A549 (cell line): ENCODE measurements at regions not wholly inside any gene's neighbourhood (a gene's known extent, or its start where the extent isn't known, plus 50 kb on each side); places are given as distances from the start of the nearest gene placed in this dataset.

Experiments
- ATAC-seq, 2 experiments: fragments of 200-7000 bp in 1 of 2; fragments of >200 bp in 1 of 2; cut with Nextera tagmentation in 1 of 2; cut with Tn5 transposase in 1 of 2; 3 replicates each; pipeline versions ENCODE4 v1.8.0 to v1.9.1; 2018 to 2020; ENCODE audit warnings: mild to moderate bottlenecking in 1 of 2, moderate library complexity in 1 of 2
- CTCF ChIA-PET: fragments of 300-600 bp; sonication (Branson Sonifier 250); formaldehyde crosslinking; extraction: SDS; loops from one replicate; lab custom pipeline; 2021; ENCODE audit warnings: antibody characterized with exemption, inconsistent platforms; lab: Yijun Ruan, JAX
- POLR2A ChIA-PET: fragments of 350-600 bp; formaldehyde crosslinking; extraction: SDS; loops from one replicate; lab custom pipeline; 2021; ENCODE audit warnings: antibody characterized with exemption, inconsistent platforms; lab: Yijun Ruan, JAX
- DNase-seq, 2 experiments: peaks; one replicate each; pipeline versions ENCODE4 v3.0.0 to v3.0.0-alpha.2; 2011 to 2016; ENCODE audit warnings: low read depth in 1 of 2, low spot score in 1 of 2
- FAIRE-seq: peaks from 2 replicates; lab custom pipeline; 2011; peaks lifted over from hg19 to GRCh38; lab: Jason Lieb, UNC
- H3K27ac ChIP-seq, 2 experiments: fragments of >200 bp; sonication (Bioruptor Twin); formaldehyde crosslinking; 3 replicates each; pipeline ENCODE4 v1.5.1; 2016 to 2017
- H3K4me1 ChIP-seq: fragments of >200 bp; sonication (Bioruptor Twin); formaldehyde crosslinking; 3 replicates; pipeline ENCODE4 v1.6.1; 2016
- H3K4me2 ChIP-seq: fragments of >200 bp; sonication (Bioruptor Twin); formaldehyde crosslinking; 3 replicates; pipeline ENCODE4 v1.6.1; 2016
- H3K4me3 ChIP-seq: fragments of >200 bp; sonication (Bioruptor Twin); formaldehyde crosslinking; 3 replicates; pipeline ENCODE4 v1.5.1; 2016
- H3K9me3 ChIP-seq: fragments of >200 bp; sonication (Bioruptor Twin); formaldehyde crosslinking; 3 replicates; pipeline ENCODE4 v1.6.1; 2016
- ATOH8 ChIP-seq: fragments of 250-450 bp; sonication (Bioruptor Pico); IDR thresholded peaks from 2 replicates; pipeline ENCODE4 v1.5.0; 2020; ENCODE audit warnings: low read depth, mild to moderate bottlenecking, moderate library complexity
- CBX2 ChIP-seq: fragments of 200-600 bp; sonication (generic); IDR thresholded peaks from 2 replicates; pipeline ENCODE4 v1.6.1; 2016; ENCODE audit warnings: low read depth, mild to moderate bottlenecking, borderline replicate concordance
- CTCF ChIP-seq: fragments of >200 bp; sonication (Bioruptor Twin); formaldehyde crosslinking; IDR thresholded peaks from 3 replicates; pipeline ENCODE4 v1.5.1; 2016
- EHF ChIP-seq: fragments of 250-450 bp; sonication (Bioruptor Pico); IDR thresholded peaks from 2 replicates; pipeline ENCODE4 v1.5.0; 2020; ENCODE audit warnings: mild to moderate bottlenecking
- EP300 ChIP-seq, 2 experiments: fragments of >200 bp; sonication (Bioruptor Twin); formaldehyde crosslinking; IDR thresholded peaks; 2 replicates in 1 of 2; 3 replicates in 1 of 2; pipeline ENCODE4 v1.6.1; 2016 to 2017
- FOXS1 ChIP-seq: fragments of 250-450 bp; sonication (Bioruptor Pico); IDR thresholded peaks from 2 replicates; pipeline ENCODE4 v1.5.0; 2020; ENCODE audit warnings: mild to moderate bottlenecking, moderate library complexity
- MAZ ChIP-seq: fragments of 150-350 bp; IDR thresholded peaks from 2 replicates; pipeline ENCODE4 v1.6.1; 2014; ENCODE audit warnings: antibody characterized with exemption, low read depth, low read length, borderline replicate concordance
- PHF8 ChIP-seq: fragments of 200-600 bp; sonication (generic); IDR thresholded peaks from 2 replicates; pipeline ENCODE4 v1.6.1; 2016; ENCODE audit warnings: low read depth, mild to moderate bottlenecking, antibody characterized with exemption, moderate library complexity, borderline replicate concordance
- POLR2A ChIP-seq: IDR thresholded peaks from 2 replicates; pipeline ENCODE4 v1.6.1; 2012; ENCODE audit warnings: mild to moderate bottlenecking, low read length
- POLR2AphosphoS2 ChIP-seq: conservative IDR thresholded peaks from 2 replicates; pipeline ENCODE4 v1.6.1; 2012; ENCODE audit warnings: low read length, improper control_type of control experiment, inconsistent platforms
- RAD21 ChIP-seq, 2 experiments: fragments of >200 bp in 1 of 2; sonication (Bioruptor Twin) in 1 of 2; formaldehyde crosslinking in 1 of 2; IDR thresholded peaks in 1 of 2; conservative IDR thresholded peaks in 1 of 2; 2 replicates in 1 of 2; 3 replicates in 1 of 2; pipeline ENCODE4 v1.6.1; 2012 to 2018; ENCODE audit warnings: inconsistent platforms in 1 of 2
- RARB ChIP-seq: fragments of 250-450 bp; sonication (Bioruptor Pico); IDR thresholded peaks from 2 replicates; pipeline ENCODE4 v1.8.0; 2021; ENCODE audit warnings: mild to moderate bottlenecking, moderate library complexity
- RCOR1 ChIP-seq: fragments of 150-350 bp; IDR thresholded peaks from 2 replicates; pipeline ENCODE4 v1.6.1; 2014; ENCODE audit warnings: antibody characterized with exemption, low read length, low read depth
- RNF2 ChIP-seq: fragments of 200-600 bp; sonication (generic); IDR thresholded peaks from 2 replicates; pipeline ENCODE4 v1.6.1; 2016; ENCODE audit warnings: low read depth, mild to moderate bottlenecking, antibody characterized with exemption, moderate library complexity, borderline replicate concordance
- SMC3 ChIP-seq: fragments of >200 bp; sonication (Bioruptor Twin); formaldehyde crosslinking; IDR thresholded peaks from 3 replicates; pipeline ENCODE4 v1.6.1; 2018; ENCODE audit warnings: inconsistent platforms
- TP53 ChIP-seq: fragments of 250-450 bp; sonication (Bioruptor Pico); IDR thresholded peaks from 2 replicates; pipeline ENCODE4 v1.5.0; 2021; ENCODE audit warnings: mild to moderate bottlenecking, moderate library complexity
- ZC3H11A ChIP-seq: fragments of 450-650 bp; IDR thresholded peaks from 2 replicates; pipeline ENCODE4 v1.6.1; 2014; ENCODE audit warnings: antibody characterized with exemption, mild to moderate bottlenecking
- ZNF302 ChIP-seq: fragments of 250-450 bp; sonication (Bioruptor Pico); IDR thresholded peaks from 2 replicates; pipeline ENCODE4 v1.9.0; 2021; ENCODE audit warnings: inconsistent platforms, mild to moderate bottlenecking, moderate library complexity
- ZSCAN20 ChIP-seq: fragments of 250-450 bp; sonication (Bioruptor Pico); IDR thresholded peaks from 2 replicates; pipeline ENCODE4 v1.8.0; 2022; ENCODE audit warnings: mild to moderate bottlenecking, moderate library complexity
- WGBS: methylation state at CpG from one replicate; pipeline ENCODE4 v1.1.6; 2017; ENCODE audit errors: missing lambda C conversion rate; 5-methylcytosine and 5-hydroxymethylcytosine counted together
- TF ChIP-seq, protein P1 (sequence below): fragments of 150-350 bp; IDR thresholded peaks from 2 replicates; pipeline ENCODE4 v1.6.1; 2014; ENCODE audit warnings: low read depth, mild to moderate bottlenecking, low read length
- TF ChIP-seq, protein P2 (sequence below): fragments of 450-650 bp; IDR thresholded peaks from 2 replicates; pipeline ENCODE4 v1.6.1; 2014; ENCODE audit warnings: antibody characterized with exemption

GRCh38 chr7:42588876-42589275 lies 323.0 kb downstream of the C7orf25 start (continued):
- TF ChIP-seq TP53 (CRISPR knock-in tag) = no peak
- no peak for TF ChIP-seq RAD21 (conservative IDR thresholded peaks at IDR 0.05 in 1 of 2, IDR thresholded peaks at IDR 0.05 in 1 of 2)
- TF ChIP-seq, all 56 proteins: peak for 0

DNA sequence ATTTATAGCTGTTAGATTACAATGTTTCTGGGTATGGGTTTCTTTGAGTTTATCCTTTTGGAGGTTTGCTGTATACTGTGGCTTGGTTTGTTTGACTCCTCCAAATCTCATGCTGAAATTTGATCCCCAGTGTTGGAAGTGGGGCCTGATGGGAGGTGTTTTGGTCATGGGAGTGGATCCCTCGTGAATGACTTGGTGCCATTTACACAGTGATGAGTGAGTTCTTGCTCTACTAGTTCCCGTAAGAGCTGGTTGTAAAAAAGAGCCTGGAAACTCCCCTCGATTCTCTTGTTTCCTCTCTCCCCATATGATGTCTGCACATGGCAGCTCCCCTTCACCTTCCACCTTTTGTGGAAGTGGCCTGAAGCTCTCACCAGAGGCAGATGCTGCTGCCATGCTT lies 324.1 kb downstream of the C7orf25 start:
- no peak for ATAC-seq
- H3K9me3 ChIP-seq = no peaks in the 10 kb centered on the region
- ChIA-PET CTCF (no interaction called here), POLR2A (no interaction called here)
- no peak for FAIRE-seq
- H3K27ac ChIP-seq = no peak overlapping the region
- H3K4me2 ChIP-seq = no peak overlapping the region
- no peak overlapping the region for H3K4me3 ChIP-seq
- no peak for TF ChIP-seq MAZ
- no peak for TF ChIP-seq CTCF
- TF ChIP-seq POLR2A = no peak
- TF ChIP-seq CBX2 = no peak
- no peak for TF ChIP-seq PHF8
- no peak for TF ChIP-seq ATOH8 (CRISPR knock-in tag)
- TF ChIP-seq, protein P1, sequence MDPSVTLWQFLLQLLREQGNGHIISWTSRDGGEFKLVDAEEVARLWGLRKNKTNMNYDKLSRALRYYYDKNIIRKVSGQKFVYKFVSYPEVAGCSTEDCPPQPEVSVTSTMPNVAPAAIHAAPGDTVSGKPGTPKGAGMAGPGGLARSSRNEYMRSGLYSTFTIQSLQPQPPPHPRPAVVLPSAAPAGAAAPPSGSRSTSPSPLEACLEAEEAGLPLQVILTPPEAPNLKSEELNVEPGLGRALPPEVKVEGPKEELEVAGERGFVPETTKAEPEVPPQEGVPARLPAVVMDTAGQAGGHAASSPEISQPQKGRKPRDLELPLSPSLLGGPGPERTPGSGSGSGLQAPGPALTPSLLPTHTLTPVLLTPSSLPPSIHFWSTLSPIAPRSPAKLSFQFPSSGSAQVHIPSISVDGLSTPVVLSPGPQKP = no peak
- TF ChIP-seq RCOR1 = no peak
- no peak for TF ChIP-seq POLR2AphosphoS2
- TF ChIP-seq, protein P2, sequence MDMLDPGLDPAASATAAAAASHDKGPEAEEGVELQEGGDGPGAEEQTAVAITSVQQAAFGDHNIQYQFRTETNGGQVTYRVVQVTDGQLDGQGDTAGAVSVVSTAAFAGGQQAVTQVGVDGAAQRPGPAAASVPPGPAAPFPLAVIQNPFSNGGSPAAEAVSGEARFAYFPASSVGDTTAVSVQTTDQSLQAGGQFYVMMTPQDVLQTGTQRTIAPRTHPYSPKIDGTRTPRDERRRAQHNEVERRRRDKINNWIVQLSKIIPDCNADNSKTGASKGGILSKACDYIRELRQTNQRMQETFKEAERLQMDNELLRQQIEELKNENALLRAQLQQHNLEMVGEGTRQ = no peak
- TF ChIP-seq FOXS1 (CRISPR knock-in tag) = no peak
- TF ChIP-seq RARB (CRISPR knock-in tag) = no peak
- TF ChIP-seq SMC3 = no peak
- no peak for TF ChIP-seq EP300 (IDR thresholded peaks at IDR 0.05)
- TF ChIP-seq ZSCAN20 (CRISPR knock-in tag) = no peak
- TF ChIP-seq, all 56 proteins: peak for 0
- no peak for DNase-seq
- H3K4me1 ChIP-seq = no peaks in the 10 kb centered on the region
- 7% methylated on average over 3 of the region's 3 CpGs for WGBS

DNA sequence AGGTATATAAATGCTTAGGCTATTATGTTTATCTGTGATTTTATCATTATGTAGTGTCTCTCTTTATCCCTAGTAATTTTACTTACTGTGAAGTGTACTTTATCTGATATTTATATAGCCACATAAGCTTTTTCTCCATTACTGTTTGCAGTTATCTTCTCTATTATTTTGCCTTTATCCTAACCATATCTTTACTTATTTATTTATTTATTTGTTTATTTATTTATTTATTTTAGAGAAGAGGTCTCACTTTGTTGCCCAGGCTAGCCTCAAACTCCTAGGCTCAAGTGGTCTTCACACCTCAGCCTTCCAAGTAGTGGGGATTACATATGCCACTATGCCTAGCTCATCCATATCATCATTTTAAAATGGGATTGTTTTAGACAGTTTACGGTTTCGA lies 331.8 kb downstream of the C7orf25 start:
- Histone ChIP-seq H3K4me3 (no peak overlapping the region), H3K9me3 (no peaks in the 10 kb centered on the region), H3K4me1 (no peaks in the 10 kb centered on the region), H3K4me2 (no peak overlapping the region), H3K27ac (no peak overlapping the region)
- POLR2A ChIA-PET = no interaction called here
- no peak for ATAC-seq
- DNase-seq = no peak
- WGBS = 39% methylated on average over 2 of the region's 2 CpGs
- CTCF ChIA-PET = no interaction called here
- TF ChIP-seq EHF (CRISPR knock-in tag) = no peak
- TF ChIP-seq ZC3H11A = peak; percentile 64
- no peak for TF ChIP-seq RNF2
- no peak for TF ChIP-seq ZNF302
- no peak for FAIRE-seq
